ENCODE measurements at regions not wholly inside any gene's neighbourhood (a gene's known extent, or its start where the extent isn't known, plus 50 kb on each side); places are given as distances from the start of the nearest gene placed in this dataset.
"Not testable (repeated sequence)": the region's sequence is repeated elsewhere in the genome, so short reads cannot be mapped to it uniquely, and the experiment has no call there.

GRCh38 chr12:124088217-124088907 lies 115.3 kb downstream of the ZNF664 start:
- no peaks in the 10 kb centered on the region for H4K20me1 ChIP-seq (ENCODE audit: insufficient read depth, low read length)
- TF ChIP-seq CTCF (IDR thresholded peaks at IDR 0.05; ENCODE audit: low read length) = no peak
- TF ChIP-seq EZH2 (IDR thresholded peaks at IDR 0.05; ENCODE audit: borderline replicate concordance, low read length) = no peak

GRCh38 chr12:124089181-124089914 lies 116.3 kb downstream of the ZNF664 start:
- not testable (repeated sequence) for H3K4me3 ChIP-seq (ENCODE audit: low read depth, low read length, poor library complexity, severe bottlenecking); H3K4me2 ChIP-seq (ENCODE audit: low read length); H3F3A ChIP-seq (ENCODE audit: insufficient read depth, low read length); H3K27me3 ChIP-seq (ENCODE audit: insufficient read depth, low read length); H3K9me2 ChIP-seq (ENCODE audit: low read depth, low read length); H3K36me3 ChIP-seq (ENCODE audit: insufficient read depth, low read length); H3K79me2 ChIP-seq (ENCODE audit: insufficient read depth, low read length); H3K9ac ChIP-seq (ENCODE audit: low read length); H3K27ac ChIP-seq (ENCODE audit: low read depth, low read length, poor library complexity, severe bottlenecking); H3K9me3 ChIP-seq (ENCODE audit: low read length); H3K4me1 ChIP-seq (ENCODE audit: insufficient read depth, low read length, severe bottlenecking); H4K20me1 ChIP-seq (ENCODE audit: insufficient read depth, low read length); H2AFZ ChIP-seq (ENCODE audit: low read length)

More at GRCh38 chr12:124088217-124088907, 115.3 kb downstream of the ZNF664 start:
- Histone ChIP-seq H3K27me3 (ENCODE audit: insufficient read depth, low read length) (no peaks in the 10 kb centered on the region; the same call in 1 of the 2 replicates), H3K9ac (ENCODE audit: low read length) (no peak overlapping the region), H3K79me2 (ENCODE audit: insufficient read depth, low read length) (no peaks in the 10 kb centered on the region), H3K4me1 (ENCODE audit: insufficient read depth, low read length, severe bottlenecking) (no peaks in the 10 kb centered on the region), H3K36me3 (ENCODE audit: insufficient read depth, low read length) (no peaks in the 10 kb centered on the region), H3K27ac (ENCODE audit: low read depth, low read length, poor library complexity, severe bottlenecking) (no peak overlapping the region), H3K4me3 (ENCODE audit: low read depth, low read length, poor library complexity, severe bottlenecking) (no peak overlapping the region), H2AFZ (ENCODE audit: low read length) (no peak overlapping the region), H3K4me2 (ENCODE audit: low read length) (no peak overlapping the region), H3F3A (ENCODE audit: insufficient read depth, low read length) (no peaks in the 10 kb centered on the region), H3K9me2 (ENCODE audit: low read depth, low read length) (no peaks in the 10 kb centered on the region), H3K9me3 (ENCODE audit: low read length) (no peaks in the 10 kb centered on the region)

GRCh38 chr12:124091835-124092234 lies 118.8 kb downstream of the ZNF664 start:
- no peak for TF ChIP-seq CTCF (IDR thresholded peaks at IDR 0.05; ENCODE audit: low read length)
- no peak for TF ChIP-seq EZH2 (IDR thresholded peaks at IDR 0.05; ENCODE audit: borderline replicate concordance, low read length)
- no peak overlapping the region for H3K9ac ChIP-seq (ENCODE audit: low read length)
- H3K27ac ChIP-seq (ENCODE audit: low read depth, low read length, poor library complexity, severe bottlenecking) = no peak overlapping the region
- no peaks in the 10 kb centered on the region for H3K36me3 ChIP-seq (ENCODE audit: insufficient read depth, low read length)
- no peaks in the 10 kb centered on the region for H3K79me2 ChIP-seq (ENCODE audit: insufficient read depth, low read length)
- no peak overlapping the region for H2AFZ ChIP-seq (ENCODE audit: low read length)
- H3F3A ChIP-seq (ENCODE audit: insufficient read depth, low read length) = no peaks in the 10 kb centered on the region
- no peaks in the 10 kb centered on the region for H3K27me3 ChIP-seq (ENCODE audit: insufficient read depth, low read length)
- no peaks in the 10 kb centered on the region for H3K9me2 ChIP-seq (ENCODE audit: low read depth, low read length)
- no peaks in the 10 kb centered on the region for H3K4me1 ChIP-seq (ENCODE audit: insufficient read depth, low read length, severe bottlenecking)
- no peaks in the 10 kb centered on the region for H3K9me3 ChIP-seq (ENCODE audit: low read length)
- no peaks in the 10 kb centered on the region for H4K20me1 ChIP-seq (ENCODE audit: insufficient read depth, low read length)
- H3K4me3 ChIP-seq (ENCODE audit: low read depth, low read length, poor library complexity, severe bottlenecking) = no peak overlapping the region
- H3K4me2 ChIP-seq (ENCODE audit: low read length) = no peak overlapping the region

GRCh38 chr12:124092532-124092931 lies 119.5 kb downstream of the ZNF664 start:
- H2AFZ ChIP-seq (ENCODE audit: low read length); H3K27me3 ChIP-seq (ENCODE audit: insufficient read depth, low read length); H3K36me3 ChIP-seq (ENCODE audit: insufficient read depth, low read length); H3F3A ChIP-seq (ENCODE audit: insufficient read depth, low read length); H3K9me2 ChIP-seq (ENCODE audit: low read depth, low read length); H3K9ac ChIP-seq (ENCODE audit: low read length); H3K27ac ChIP-seq (ENCODE audit: low read depth, low read length, poor library complexity, severe bottlenecking); H3K9me3 ChIP-seq (ENCODE audit: low read length); H3K79me2 ChIP-seq (ENCODE audit: insufficient read depth, low read length); H4K20me1 ChIP-seq (ENCODE audit: insufficient read depth, low read length); H3K4me3 ChIP-seq (ENCODE audit: low read depth, low read length, poor library complexity, severe bottlenecking); H3K4me2 ChIP-seq (ENCODE audit: low read length); H3K4me1 ChIP-seq (ENCODE audit: insufficient read depth, low read length, severe bottlenecking): not testable (repeated sequence)
